Neural cell (in vitro differentiated cells): ENCODE measurements at regions not wholly inside any gene's neighbourhood (a gene's known extent, or its start where the extent isn't known, plus 50 kb on each side); places are given as distances from the start of the nearest gene placed in this dataset.

ENCODE experiments used
- H2AFZ ChIP-seq: fragments of 200-600, 300-800 bp; sonication (generic), shearing (Covaris generic); 2 replicates; pipeline ENCODE4 v1.6.0; 2014; ENCODE audit warnings: low read depth, mild to moderate bottlenecking, antibody characterized with exemption, low read length, moderate library complexity
- H3F3A ChIP-seq: fragments of 200-600 bp; shearing (Covaris generic); 2 replicates; pipeline ENCODE4 v1.6.1; 2016; ENCODE audit warnings: mild to moderate bottlenecking, moderate library complexity, mixed read lengths, antibody characterized with exemption, low read length; ENCODE audit not compliant: insufficient read depth, poor library complexity, severe bottlenecking
- H3K27ac ChIP-seq: fragments of 200-600, 300-800 bp; sonication (generic), shearing (Covaris generic); 2 replicates; pipeline ENCODE4 v1.5.1; 2014; ENCODE audit warnings: mild to moderate bottlenecking, low read length, moderate library complexity
- H3K27me3 ChIP-seq: fragments of 300-800, 200-600 bp; sonication (generic), shearing (Covaris generic); 2 replicates; pipeline ENCODE4 v1.6.0; 2014; ENCODE audit warnings: mild to moderate bottlenecking, low read depth, low read length, moderate library complexity; ENCODE audit not compliant: insufficient read depth
- H3K36me3 ChIP-seq: fragments of 300-800, 200-600 bp; sonication (generic), shearing (Covaris generic); 2 replicates; pipeline ENCODE4 v1.5.1; 2014; ENCODE audit warnings: mild to moderate bottlenecking, antibody characterized with exemption, low read length, moderate library complexity; ENCODE audit not compliant: insufficient read depth
- H3K4me2 ChIP-seq: fragments of 300-800, 200-600 bp; sonication (generic), shearing (Covaris generic); 2 replicates; pipeline ENCODE4 v1.6.0; 2014; ENCODE audit warnings: mild to moderate bottlenecking, low read length
- H3K4me3 ChIP-seq: fragments of 300-800, 200-600 bp; sonication (generic), shearing (Covaris generic); 2 replicates; pipeline ENCODE4 v1.5.1; 2014; ENCODE audit warnings: mild to moderate bottlenecking, low read length, moderate library complexity
- H3K79me2 ChIP-seq: fragments of 200-600 bp; shearing (Covaris generic); replicated peaks from 2 replicates; pipeline ENCODE4 v1.6.0; 2014; ENCODE audit warnings: mild to moderate bottlenecking, low read length, moderate library complexity; ENCODE audit not compliant: insufficient read depth
- H3K9ac ChIP-seq: fragments of 300-800, 200-600 bp; sonication (generic), shearing (Covaris generic); 2 replicates; pipeline ENCODE4 v1.6.1; 2016; ENCODE audit warnings: mild to moderate bottlenecking, low read length, mixed read lengths
- H3K9me2 ChIP-seq: fragments of 200-600 bp; shearing (Covaris generic); 2 replicates; pipeline ENCODE4 v1.6.1; 2016; ENCODE audit warnings: mild to moderate bottlenecking, low read length, mixed read lengths; ENCODE audit not compliant: insufficient read depth
- H3K9me3 ChIP-seq: fragments of 200-600, 300-800 bp; sonication (generic), shearing (Covaris generic); 2 replicates; pipeline ENCODE4 v1.6.1; 2016; ENCODE audit warnings: mild to moderate bottlenecking, mixed run types, low read length, moderate library complexity, mixed read lengths
- H4K20me1 ChIP-seq: fragments of 200-600 bp; shearing (Covaris generic); 2 replicates; pipeline ENCODE4 v1.6.1; 2016; ENCODE audit warnings: mild to moderate bottlenecking, mixed run types; ENCODE audit not compliant: insufficient read depth
- EP300 ChIP-seq: fragments of 450-650 bp; conservative IDR thresholded peaks from 2 replicates; pipeline ENCODE4 v1.6.1; 2014; ENCODE audit warnings: antibody characterized with exemption, mild to moderate bottlenecking, moderate library complexity; ENCODE audit not compliant: poor library complexity, severe bottlenecking
- EZH2 ChIP-seq: fragments of 200-600, 300-800 bp; shearing (Covaris generic), sonication (generic); IDR thresholded peaks from 2 replicates; pipeline ENCODE4 v1.6.1; 2014; ENCODE audit warnings: antibody characterized with exemption, low read length, borderline replicate concordance, mild to moderate bottlenecking; ENCODE audit not compliant: insufficient read depth, poor library complexity, severe bottlenecking
- MXI1 ChIP-seq: fragments of 450-650 bp; conservative IDR thresholded peaks from 2 replicates; pipeline ENCODE4 v1.6.1; 2014; ENCODE audit warnings: antibody characterized with exemption, mild to moderate bottlenecking; ENCODE audit not compliant: poor library complexity, severe bottlenecking
- POLR2AphosphoS5 ChIP-seq: IDR thresholded peaks from 2 replicates; pipeline ENCODE4 v1.6.1; 2012
- RAD21 ChIP-seq: fragments of 450-650 bp; conservative IDR thresholded peaks from 2 replicates; pipeline ENCODE4 v1.6.1; 2014; ENCODE audit warnings: antibody characterized with exemption, mild to moderate bottlenecking, moderate library complexity
- SMC3 ChIP-seq: fragments of 450-650 bp; conservative IDR thresholded peaks from 2 replicates; pipeline ENCODE4 v1.6.1; 2014; ENCODE audit warnings: antibody characterized with exemption, mild to moderate bottlenecking, moderate library complexity; ENCODE audit not compliant: poor library complexity
- TAF1 ChIP-seq: IDR thresholded peaks from 2 replicates; pipeline ENCODE4 v1.6.1; 2012; ENCODE audit warnings: low read depth
- TF ChIP-seq, protein P1 (sequence below): fragments of 450-650 bp; IDR thresholded peaks from 2 replicates; pipeline ENCODE4 v1.5.1; 2014; ENCODE audit warnings: antibody characterized with exemption, mild to moderate bottlenecking, moderate library complexity; ENCODE audit not compliant: poor library complexity, severe bottlenecking
- TF ChIP-seq, protein P2 (sequence below): IDR thresholded peaks from 2 replicates; pipeline ENCODE4 v1.6.1; 2012; ENCODE audit warnings: borderline replicate concordance

DNA sequence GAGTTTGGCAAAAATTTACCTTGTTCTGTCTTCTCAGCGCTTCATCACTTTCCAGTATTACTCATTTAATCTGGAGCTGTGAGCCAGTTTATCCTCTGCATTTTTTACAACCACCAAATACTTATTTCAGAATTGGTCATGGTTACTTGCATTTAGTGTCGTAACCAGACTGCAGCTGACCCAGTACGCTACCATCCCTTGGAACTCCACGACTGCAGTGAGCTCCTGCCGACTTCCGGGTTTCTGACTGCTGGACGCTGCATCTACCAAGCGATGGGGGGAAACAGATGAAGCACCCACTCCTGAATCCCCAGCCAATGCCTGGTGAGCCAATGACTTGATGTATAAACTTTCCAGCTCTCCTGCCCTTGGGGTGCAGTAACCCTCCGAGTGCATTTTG lies 174.4 kb upstream of the PRLR start:
- Histone ChIP-seq H3K36me3 (no peaks in the 10 kb centered on the region), H3K4me2 (no peak overlapping the region), H3K79me2 (no peaks in the 10 kb centered on the region), H3F3A (no peaks in the 10 kb centered on the region), H2AFZ (no peak overlapping the region), H3K9me2 (no peaks in the 10 kb centered on the region), H3K27ac (no peak overlapping the region), H4K20me1 (no peaks in the 10 kb centered on the region), H3K9me3 (no peaks in the 10 kb centered on the region), H3K27me3 (no peaks in the 10 kb centered on the region), H3K4me3 (no peak overlapping the region), H3K9ac (no peak overlapping the region)
- TF ChIP-seq, protein P1, sequence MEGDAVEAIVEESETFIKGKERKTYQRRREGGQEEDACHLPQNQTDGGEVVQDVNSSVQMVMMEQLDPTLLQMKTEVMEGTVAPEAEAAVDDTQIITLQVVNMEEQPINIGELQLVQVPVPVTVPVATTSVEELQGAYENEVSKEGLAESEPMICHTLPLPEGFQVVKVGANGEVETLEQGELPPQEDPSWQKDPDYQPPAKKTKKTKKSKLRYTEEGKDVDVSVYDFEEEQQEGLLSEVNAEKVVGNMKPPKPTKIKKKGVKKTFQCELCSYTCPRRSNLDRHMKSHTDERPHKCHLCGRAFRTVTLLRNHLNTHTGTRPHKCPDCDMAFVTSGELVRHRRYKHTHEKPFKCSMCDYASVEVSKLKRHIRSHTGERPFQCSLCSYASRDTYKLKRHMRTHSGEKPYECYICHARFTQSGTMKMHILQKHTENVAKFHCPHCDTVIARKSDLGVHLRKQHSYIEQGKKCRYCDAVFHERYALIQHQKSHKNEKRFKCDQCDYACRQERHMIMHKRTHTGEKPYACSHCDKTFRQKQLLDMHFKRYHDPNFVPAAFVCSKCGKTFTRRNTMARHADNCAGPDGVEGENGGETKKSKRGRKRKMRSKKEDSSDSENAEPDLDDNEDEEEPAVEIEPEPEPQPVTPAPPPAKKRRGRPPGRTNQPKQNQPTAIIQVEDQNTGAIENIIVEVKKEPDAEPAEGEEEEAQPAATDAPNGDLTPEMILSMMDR = no peak
- TF ChIP-seq SMC3 (no peak), RAD21 (no peak), EZH2 (no peak), EP300 (no peak), TAF1 (no peak), POLR2AphosphoS5 (no peak), MXI1 (no peak)
- TF ChIP-seq, protein P2, sequence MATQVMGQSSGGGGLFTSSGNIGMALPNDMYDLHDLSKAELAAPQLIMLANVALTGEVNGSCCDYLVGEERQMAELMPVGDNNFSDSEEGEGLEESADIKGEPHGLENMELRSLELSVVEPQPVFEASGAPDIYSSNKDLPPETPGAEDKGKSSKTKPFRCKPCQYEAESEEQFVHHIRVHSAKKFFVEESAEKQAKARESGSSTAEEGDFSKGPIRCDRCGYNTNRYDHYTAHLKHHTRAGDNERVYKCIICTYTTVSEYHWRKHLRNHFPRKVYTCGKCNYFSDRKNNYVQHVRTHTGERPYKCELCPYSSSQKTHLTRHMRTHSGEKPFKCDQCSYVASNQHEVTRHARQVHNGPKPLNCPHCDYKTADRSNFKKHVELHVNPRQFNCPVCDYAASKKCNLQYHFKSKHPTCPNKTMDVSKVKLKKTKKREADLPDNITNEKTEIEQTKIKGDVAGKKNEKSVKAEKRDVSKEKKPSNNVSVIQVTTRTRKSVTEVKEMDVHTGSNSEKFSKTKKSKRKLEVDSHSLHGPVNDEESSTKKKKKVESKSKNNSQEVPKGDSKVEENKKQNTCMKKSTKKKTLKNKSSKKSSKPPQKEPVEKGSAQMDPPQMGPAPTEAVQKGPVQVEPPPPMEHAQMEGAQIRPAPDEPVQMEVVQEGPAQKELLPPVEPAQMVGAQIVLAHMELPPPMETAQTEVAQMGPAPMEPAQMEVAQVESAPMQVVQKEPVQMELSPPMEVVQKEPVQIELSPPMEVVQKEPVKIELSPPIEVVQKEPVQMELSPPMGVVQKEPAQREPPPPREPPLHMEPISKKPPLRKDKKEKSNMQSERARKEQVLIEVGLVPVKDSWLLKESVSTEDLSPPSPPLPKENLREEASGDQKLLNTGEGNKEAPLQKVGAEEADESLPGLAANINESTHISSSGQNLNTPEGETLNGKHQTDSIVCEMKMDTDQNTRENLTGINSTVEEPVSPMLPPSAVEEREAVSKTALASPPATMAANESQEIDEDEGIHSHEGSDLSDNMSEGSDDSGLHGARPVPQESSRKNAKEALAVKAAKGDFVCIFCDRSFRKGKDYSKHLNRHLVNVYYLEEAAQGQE = no peak

DNA sequence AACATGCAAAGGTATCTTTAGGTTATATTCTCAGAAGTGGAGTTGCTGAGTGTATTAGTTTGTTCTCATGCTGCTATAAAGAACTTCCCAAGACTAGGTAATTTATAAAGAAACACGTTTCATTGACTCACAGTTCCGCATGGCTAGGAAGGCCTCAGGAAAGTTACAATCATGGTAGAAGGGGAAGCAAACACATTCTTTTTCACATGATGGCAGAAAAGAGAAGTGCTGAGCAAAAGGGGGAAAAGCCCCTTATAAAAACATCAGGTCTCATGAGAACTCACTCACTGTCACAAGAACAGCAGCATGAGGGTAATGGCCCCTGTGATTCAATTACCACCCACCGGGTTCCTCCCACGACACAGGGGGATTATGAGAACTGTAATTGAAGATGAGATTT lies 163.6 kb upstream of the PRLR start:
- no peak overlapping the region for H2AFZ ChIP-seq
- H3K4me3 ChIP-seq = no peak overlapping the region
- TF ChIP-seq TAF1 (no peak), EZH2 (no peak), MXI1 (no peak), EP300 (no peak)
- H3K36me3 ChIP-seq = no peaks in the 10 kb centered on the region
- H3K27ac ChIP-seq = no peak overlapping the region
- H3K9me2 ChIP-seq = no peaks in the 10 kb centered on the region
- H3K4me2 ChIP-seq = no peak overlapping the region
- H3K9ac ChIP-seq = no peak overlapping the region
- H3K9me3 ChIP-seq = no peaks in the 10 kb centered on the region
- H3K27me3 ChIP-seq = no peaks in the 10 kb centered on the region
- no peaks in the 10 kb centered on the region for H3F3A ChIP-seq
- H3K79me2 ChIP-seq = no peaks in the 10 kb centered on the region
- no peaks in the 10 kb centered on the region for H4K20me1 ChIP-seq
